ENCODE measurements at regions not wholly inside any gene's neighbourhood (a gene's known extent, or its start where the extent isn't known, plus 50 kb on each side); places are given as distances from the start of the nearest gene placed in this dataset.

GRCh38 chr16:85306071-85306792 is 194.0 kb upstream of the CIBAR2 start:
- Histone ChIP-seq H4K20me1 (ENCODE audit: control insufficient read depth, insufficient read depth, insufficient read length) (no peaks in the 10 kb centered on the region), H3K4me2 (ENCODE audit: insufficient read depth, insufficient read length, low read length) (no peak overlapping the region), H3K4me1 (ENCODE audit: insufficient read depth, low read length) (peaks cover 4% of the 10 kb centered on the region; the same call in 1 of the 2 replicates), H3K18ac (ENCODE audit: insufficient read length, low read depth, low read length) (no peak overlapping the region), H4K91ac (ENCODE audit: insufficient read length, low read depth, low read length) (no peak overlapping the region), H4K5ac (ENCODE audit: insufficient read length, low read depth, low read length) (no peak overlapping the region), H3K14ac (ENCODE audit: insufficient read depth, low read length) (no peak overlapping the region), H3K23ac (ENCODE audit: insufficient read length, low read depth, low read length) (no peak overlapping the region), H3K27me3 (ENCODE audit: insufficient read depth, low read length) (no peaks in the 10 kb centered on the region), H3K4ac (ENCODE audit: low read depth, low read length) (no peak overlapping the region), H2BK5ac (ENCODE audit: insufficient read length, low read length) (no peak overlapping the region), H3K27ac (ENCODE audit: insufficient read length, low read depth, low read length) (no peak overlapping the region), H2BK20ac (ENCODE audit: low read depth, low read length, poor library complexity, severe bottlenecking) (no peak overlapping the region), H3K9me3 (ENCODE audit: control insufficient read depth, low read depth, low read length) (no peaks in the 10 kb centered on the region), H4K8ac (replicated peaks; ENCODE audit: insufficient read length, low read depth, low read length) (no peak overlapping the region), H2AFZ (ENCODE audit: low read length) (no peak overlapping the region), H3K9ac (ENCODE audit: extremely low read depth, insufficient read length, low read length) (no peak overlapping the region), H3K79me1 (ENCODE audit: insufficient read depth, low read depth, low read length, poor library complexity, severe bottlenecking) (no peaks in the 10 kb centered on the region), H2BK120ac (ENCODE audit: low read depth, low read length, poor library complexity, severe bottlenecking) (no peak overlapping the region), H3K23me2 (ENCODE audit: insufficient read length, low read depth, low read length, poor library complexity, severe bottlenecking) (peaks cover 3% of the 10 kb centered on the region), H2AK5ac (ENCODE audit: insufficient read length, low read length) (no peak overlapping the region), H3K79me2 (ENCODE audit: insufficient read depth, low read length) (no peaks in the 10 kb centered on the region), H3T11ph (ENCODE audit: low read length) (no peak overlapping the region), H2BK12ac (ENCODE audit: insufficient read length, low read depth, low read length) (no peak overlapping the region), H3K56ac (ENCODE audit: insufficient read length, low read depth, low read length) (no peak overlapping the region), H2BK15ac (ENCODE audit: low read depth, low read length) (no peak overlapping the region)
- H3K36me3 Mint-ChIP-seq (ENCODE audit: insufficient read depth in 1 of 3, low read depth in 3 of 3) = no peaks in the 10 kb centered on the region; a peak in 1 of 7 replicates
- H3K27me3 Mint-ChIP-seq (ENCODE audit: low read depth) = peaks cover 36% of the 10 kb centered on the region
- peaks cover 35 to 42% of the 10 kb centered on the region in 2 experiments for H3K4me1 Mint-ChIP-seq
- no CpG with 5 or more reads among the region's 12 CpGs for WGBS (ENCODE audit: extremely low coverage, insufficient read length, low lambda C conversion rate)
- H3K9me3 Mint-ChIP-seq = no peaks in the 10 kb centered on the region; a peak in 1 of 5 replicates
- no peak for TF ChIP-seq CTCF (conservative IDR thresholded peaks at IDR 0.05)
- no peak overlapping the region; a peak in 1 of 7 replicates for H3K27ac Mint-ChIP-seq
- DNase-seq = peak; percentile 60
- no peak overlapping the region for H3K4me3 Mint-ChIP-seq

Data from H9 (cell line).